HEK293 (cell line): ENCODE measurements at regions not wholly inside any gene's neighbourhood (a gene's known extent, or its start where the extent isn't known, plus 50 kb on each side); places are given as distances from the start of the nearest gene placed in this dataset.

ENCODE experiments used
- KLF16 ChIP-seq: fragments of 450-650 bp; formaldehyde crosslinking; IDR thresholded peaks from 2 replicates; pipeline ENCODE4 v1.5.1; 2017; ENCODE audit warnings: missing biosample characterization, missing genetic modification characterization
- YY1 ChIP-seq: fragments of 450-650 bp; formaldehyde crosslinking; IDR thresholded peaks from 2 replicates; pipeline ENCODE4 v1.5.1; 2018; ENCODE audit warnings: missing biosample characterization, missing genetic modification characterization
- ZNF239 ChIP-seq: fragments of 450-650 bp; formaldehyde crosslinking; IDR thresholded peaks from 2 replicates; pipeline ENCODE4 v1.5.1; 2016; ENCODE audit warnings: missing biosample characterization, missing genetic modification characterization
- ZNF274 ChIP-seq, 2 experiments: fragments of 200-500 bp in 1 of 2; fragments of 450-650 bp in 1 of 2; sonication (Bioruptor generic) in 1 of 2; formaldehyde crosslinking in 1 of 2; IDR thresholded peaks; 2 replicates each; pipeline versions ENCODE4 v1.5.1 to v1.6.1; 2014 to 2016; ENCODE audit warnings: borderline replicate concordance in 1 of 2, inconsistent platforms in 1 of 2, low read length in 1 of 2, missing biosample characterization in 1 of 2, missing genetic modification characterization in 1 of 2
- ZNF311 ChIP-seq: fragments of 450-650 bp; formaldehyde crosslinking; IDR thresholded peaks from 2 replicates; pipeline ENCODE4 v1.5.1; 2017; ENCODE audit warnings: missing biosample characterization, missing genetic modification characterization, borderline replicate concordance
- ZSCAN23 ChIP-seq: fragments of 450-650 bp; formaldehyde crosslinking; IDR thresholded peaks from 2 replicates; pipeline ENCODE4 v1.5.1; 2016; ENCODE audit warnings: missing biosample characterization, missing genetic modification characterization
- TF ChIP-seq, protein P1 (sequence below): fragments of 450-650 bp; formaldehyde crosslinking; IDR thresholded peaks from 2 replicates; pipeline ENCODE4 v1.5.1; 2016; ENCODE audit warnings: missing biosample characterization, missing genetic modification characterization
- TF ChIP-seq, protein P2 (sequence below): fragments of 450-650 bp; formaldehyde crosslinking; IDR thresholded peaks from 2 replicates; pipeline ENCODE4 v1.5.1; 2016; ENCODE audit warnings: missing biosample characterization, missing genetic modification characterization
- TF ChIP-seq, protein P3 (sequence below): fragments of 450-650 bp; formaldehyde crosslinking; IDR thresholded peaks from 2 replicates; pipeline ENCODE4 v1.5.1; 2016; ENCODE audit warnings: missing biosample characterization, missing genetic modification characterization
- TF ChIP-seq, protein P4 (sequence below): fragments of 450-650 bp; formaldehyde crosslinking; IDR thresholded peaks from 2 replicates; pipeline ENCODE4 v1.5.1; 2016; ENCODE audit warnings: missing biosample characterization, missing genetic modification characterization, low read depth
- TF ChIP-seq, protein P5 (sequence below): fragments of 450-650 bp; formaldehyde crosslinking; IDR thresholded peaks from 2 replicates; pipeline ENCODE4 v1.5.1; 2016; ENCODE audit warnings: missing biosample characterization, missing genetic modification characterization

DNA sequence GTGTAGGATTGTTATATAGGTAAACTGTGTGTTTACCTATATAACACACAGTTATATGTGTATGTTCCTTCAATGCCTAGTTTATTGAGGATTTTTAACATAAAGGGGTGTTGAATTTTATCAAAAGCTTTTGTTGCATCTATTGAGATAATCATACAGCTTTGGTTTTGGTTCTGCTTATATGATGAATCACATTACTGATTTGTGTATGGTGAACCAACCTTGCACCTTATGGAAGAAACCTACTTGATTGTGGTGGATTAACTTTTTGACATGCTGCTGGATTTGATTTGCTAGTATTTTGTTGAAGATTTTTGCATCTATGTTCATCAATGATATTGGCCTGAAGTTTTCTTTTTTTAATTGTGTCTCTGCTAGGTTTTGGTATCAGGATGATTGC, 194.9 kb downstream of the TMEM167A start:
- TF ChIP-seq ZNF239 (tag by site-specific recombination) (no peak), ZNF274 (IDR thresholded peaks at IDR 0.05; ENCODE audit: low read length) (no peak), ZNF274 (tag by site-specific recombination; IDR thresholded peaks at IDR 0.05; ENCODE audit: borderline replicate concordance) (no peak), ZSCAN23 (tag by site-specific recombination) (no peak), ZNF311 (tag by site-specific recombination) (no peak), YY1 (tag by site-specific recombination) (no peak), KLF16 (tag by site-specific recombination) (no peak)
- TF ChIP-seq, protein P1, sequence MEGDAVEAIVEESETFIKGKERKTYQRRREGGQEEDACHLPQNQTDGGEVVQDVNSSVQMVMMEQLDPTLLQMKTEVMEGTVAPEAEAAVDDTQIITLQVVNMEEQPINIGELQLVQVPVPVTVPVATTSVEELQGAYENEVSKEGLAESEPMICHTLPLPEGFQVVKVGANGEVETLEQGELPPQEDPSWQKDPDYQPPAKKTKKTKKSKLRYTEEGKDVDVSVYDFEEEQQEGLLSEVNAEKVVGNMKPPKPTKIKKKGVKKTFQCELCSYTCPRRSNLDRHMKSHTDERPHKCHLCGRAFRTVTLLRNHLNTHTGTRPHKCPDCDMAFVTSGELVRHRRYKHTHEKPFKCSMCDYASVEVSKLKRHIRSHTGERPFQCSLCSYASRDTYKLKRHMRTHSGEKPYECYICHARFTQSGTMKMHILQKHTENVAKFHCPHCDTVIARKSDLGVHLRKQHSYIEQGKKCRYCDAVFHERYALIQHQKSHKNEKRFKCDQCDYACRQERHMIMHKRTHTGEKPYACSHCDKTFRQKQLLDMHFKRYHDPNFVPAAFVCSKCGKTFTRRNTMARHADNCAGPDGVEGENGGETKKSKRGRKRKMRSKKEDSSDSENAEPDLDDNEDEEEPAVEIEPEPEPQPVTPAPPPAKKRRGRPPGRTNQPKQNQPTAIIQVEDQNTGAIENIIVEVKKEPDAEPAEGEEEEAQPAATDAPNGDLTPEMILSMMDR (tag by site-specific recombination) = no peak
- TF ChIP-seq, protein P2, sequence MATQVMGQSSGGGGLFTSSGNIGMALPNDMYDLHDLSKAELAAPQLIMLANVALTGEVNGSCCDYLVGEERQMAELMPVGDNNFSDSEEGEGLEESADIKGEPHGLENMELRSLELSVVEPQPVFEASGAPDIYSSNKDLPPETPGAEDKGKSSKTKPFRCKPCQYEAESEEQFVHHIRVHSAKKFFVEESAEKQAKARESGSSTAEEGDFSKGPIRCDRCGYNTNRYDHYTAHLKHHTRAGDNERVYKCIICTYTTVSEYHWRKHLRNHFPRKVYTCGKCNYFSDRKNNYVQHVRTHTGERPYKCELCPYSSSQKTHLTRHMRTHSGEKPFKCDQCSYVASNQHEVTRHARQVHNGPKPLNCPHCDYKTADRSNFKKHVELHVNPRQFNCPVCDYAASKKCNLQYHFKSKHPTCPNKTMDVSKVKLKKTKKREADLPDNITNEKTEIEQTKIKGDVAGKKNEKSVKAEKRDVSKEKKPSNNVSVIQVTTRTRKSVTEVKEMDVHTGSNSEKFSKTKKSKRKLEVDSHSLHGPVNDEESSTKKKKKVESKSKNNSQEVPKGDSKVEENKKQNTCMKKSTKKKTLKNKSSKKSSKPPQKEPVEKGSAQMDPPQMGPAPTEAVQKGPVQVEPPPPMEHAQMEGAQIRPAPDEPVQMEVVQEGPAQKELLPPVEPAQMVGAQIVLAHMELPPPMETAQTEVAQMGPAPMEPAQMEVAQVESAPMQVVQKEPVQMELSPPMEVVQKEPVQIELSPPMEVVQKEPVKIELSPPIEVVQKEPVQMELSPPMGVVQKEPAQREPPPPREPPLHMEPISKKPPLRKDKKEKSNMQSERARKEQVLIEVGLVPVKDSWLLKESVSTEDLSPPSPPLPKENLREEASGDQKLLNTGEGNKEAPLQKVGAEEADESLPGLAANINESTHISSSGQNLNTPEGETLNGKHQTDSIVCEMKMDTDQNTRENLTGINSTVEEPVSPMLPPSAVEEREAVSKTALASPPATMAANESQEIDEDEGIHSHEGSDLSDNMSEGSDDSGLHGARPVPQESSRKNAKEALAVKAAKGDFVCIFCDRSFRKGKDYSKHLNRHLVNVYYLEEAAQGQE (tag by site-specific recombination) = no peak
- TF ChIP-seq, protein P3, sequence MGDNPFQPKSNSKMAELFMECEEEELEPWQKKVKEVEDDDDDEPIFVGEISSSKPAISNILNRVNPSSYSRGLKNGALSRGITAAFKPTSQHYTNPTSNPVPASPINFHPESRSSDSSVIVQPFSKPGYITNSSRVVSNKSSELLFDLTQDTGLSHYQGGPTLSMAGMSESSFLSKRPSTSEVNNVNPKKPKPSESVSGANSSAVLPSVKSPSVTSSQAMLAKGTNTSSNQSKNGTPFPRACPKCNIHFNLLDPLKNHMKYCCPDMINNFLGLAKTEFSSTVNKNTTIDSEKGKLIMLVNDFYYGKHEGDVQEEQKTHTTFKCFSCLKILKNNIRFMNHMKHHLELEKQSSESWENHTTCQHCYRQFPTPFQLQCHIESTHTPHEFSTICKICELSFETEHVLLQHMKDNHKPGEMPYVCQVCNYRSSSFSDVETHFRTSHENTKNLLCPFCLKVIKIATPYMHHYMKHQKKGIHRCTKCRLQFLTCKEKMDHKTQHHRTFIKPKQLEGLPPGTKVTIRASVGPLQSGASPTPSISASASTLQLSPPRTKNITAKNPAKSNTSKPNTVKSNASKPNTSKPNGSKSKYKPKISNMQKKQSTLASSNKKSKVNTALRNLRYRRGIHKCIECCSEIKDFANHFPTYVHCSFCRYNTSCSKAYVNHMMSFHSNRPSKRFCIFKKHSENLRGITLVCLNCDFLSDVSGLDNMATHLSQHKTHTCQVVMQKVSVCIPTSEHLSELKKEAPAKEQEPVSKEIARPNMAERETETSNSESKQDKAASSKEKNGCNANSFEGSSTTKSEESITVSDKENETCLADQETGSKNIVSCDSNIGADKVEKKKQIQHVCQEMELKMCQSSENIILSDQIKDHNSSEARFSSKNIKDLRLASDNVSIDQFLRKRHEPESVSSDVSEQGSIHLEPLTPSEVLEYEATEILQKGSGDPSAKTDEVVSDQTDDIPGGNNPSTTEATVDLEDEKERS (tag by site-specific recombination) = no peak
- TF ChIP-seq, protein P4, sequence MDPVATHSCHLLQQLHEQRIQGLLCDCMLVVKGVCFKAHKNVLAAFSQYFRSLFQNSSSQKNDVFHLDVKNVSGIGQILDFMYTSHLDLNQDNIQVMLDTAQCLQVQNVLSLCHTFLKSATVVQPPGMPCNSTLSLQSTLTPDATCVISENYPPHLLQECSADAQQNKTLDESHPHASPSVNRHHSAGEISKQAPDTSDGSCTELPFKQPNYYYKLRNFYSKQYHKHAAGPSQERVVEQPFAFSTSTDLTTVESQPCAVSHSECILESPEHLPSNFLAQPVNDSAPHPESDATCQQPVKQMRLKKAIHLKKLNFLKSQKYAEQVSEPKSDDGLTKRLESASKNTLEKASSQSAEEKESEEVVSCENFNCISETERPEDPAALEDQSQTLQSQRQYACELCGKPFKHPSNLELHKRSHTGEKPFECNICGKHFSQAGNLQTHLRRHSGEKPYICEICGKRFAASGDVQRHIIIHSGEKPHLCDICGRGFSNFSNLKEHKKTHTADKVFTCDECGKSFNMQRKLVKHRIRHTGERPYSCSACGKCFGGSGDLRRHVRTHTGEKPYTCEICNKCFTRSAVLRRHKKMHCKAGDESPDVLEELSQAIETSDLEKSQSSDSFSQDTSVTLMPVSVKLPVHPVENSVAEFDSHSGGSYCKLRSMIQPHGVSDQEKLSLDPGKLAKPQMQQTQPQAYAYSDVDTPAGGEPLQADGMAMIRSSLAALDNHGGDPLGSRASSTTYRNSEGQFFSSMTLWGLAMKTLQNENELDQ = no peak
- TF ChIP-seq, protein P5, sequence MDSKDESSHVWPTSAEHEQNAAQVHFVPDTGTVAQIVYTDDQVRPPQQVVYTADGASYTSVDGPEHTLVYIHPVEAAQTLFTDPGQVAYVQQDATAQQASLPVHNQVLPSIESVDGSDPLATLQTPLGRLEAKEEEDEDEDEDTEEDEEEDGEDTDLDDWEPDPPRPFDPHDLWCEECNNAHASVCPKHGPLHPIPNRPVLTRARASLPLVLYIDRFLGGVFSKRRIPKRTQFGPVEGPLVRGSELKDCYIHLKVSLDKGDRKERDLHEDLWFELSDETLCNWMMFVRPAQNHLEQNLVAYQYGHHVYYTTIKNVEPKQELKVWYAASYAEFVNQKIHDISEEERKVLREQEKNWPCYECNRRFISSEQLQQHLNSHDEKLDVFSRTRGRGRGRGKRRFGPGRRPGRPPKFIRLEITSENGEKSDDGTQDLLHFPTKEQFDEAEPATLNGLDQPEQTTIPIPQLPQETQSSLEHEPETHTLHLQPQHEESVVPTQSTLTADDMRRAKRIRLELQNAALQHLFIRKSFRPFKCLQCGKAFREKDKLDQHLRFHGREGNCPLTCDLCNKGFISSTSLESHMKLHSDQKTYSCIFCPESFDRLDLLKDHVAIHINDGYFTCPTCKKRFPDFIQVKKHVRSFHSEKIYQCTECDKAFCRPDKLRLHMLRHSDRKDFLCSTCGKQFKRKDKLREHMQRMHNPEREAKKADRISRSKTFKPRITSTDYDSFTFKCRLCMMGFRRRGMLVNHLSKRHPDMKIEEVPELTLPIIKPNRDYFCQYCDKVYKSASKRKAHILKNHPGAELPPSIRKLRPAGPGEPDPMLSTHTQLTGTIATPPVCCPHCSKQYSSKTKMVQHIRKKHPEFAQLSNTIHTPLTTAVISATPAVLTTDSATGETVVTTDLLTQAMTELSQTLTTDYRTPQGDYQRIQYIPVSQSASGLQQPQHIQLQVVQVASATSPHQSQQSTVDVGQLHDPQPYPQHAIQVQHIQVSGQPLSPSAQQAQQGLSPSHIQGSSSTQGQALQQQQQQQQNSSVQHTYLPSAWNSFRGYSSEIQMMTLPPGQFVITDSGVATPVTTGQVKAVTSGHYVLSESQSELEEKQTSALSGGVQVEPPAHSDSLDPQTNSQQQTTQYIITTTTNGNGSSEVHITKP (tag by site-specific recombination) = no peak
